Mucosa of descending colon (tissue), 3 donors: ENCODE measurements at regions not wholly inside any gene's neighbourhood (a gene's known extent, or its start where the extent isn't known, plus 50 kb on each side); places are given as distances from the start of the nearest gene placed in this dataset.

Experiments
- ATAC-seq: fragments of 200-7000 bp; cut with Tn5 transposase; one replicate; pipeline ENCODE4 v1.9.1; 2020; ENCODE audit warnings: mild to moderate bottlenecking, moderate library complexity
- DNase-seq, 3 donors: peaks; one replicate each; pipeline ENCODE4 v3.0.0-alpha.2; 2020
- H3K36me3 ChIP-seq: fragments of 200-600 bp; one replicate; pipeline ENCODE4 v1.8.0; 2021; ENCODE audit warnings: low read depth, mild to moderate bottlenecking
- H3K4me1 ChIP-seq: fragments of 200-600 bp; one replicate; pipeline ENCODE4 v1.8.0; 2021; ENCODE audit warnings: low read depth, mild to moderate bottlenecking
- H3K4me3 ChIP-seq: fragments of 200-600 bp; one replicate; pipeline ENCODE4 v1.8.0; 2021; ENCODE audit warnings: mild to moderate bottlenecking
- H3K9me3 ChIP-seq: fragments of 200-600 bp; one replicate; pipeline ENCODE4 v1.8.0; 2021; ENCODE audit warnings: mild to moderate bottlenecking
- CTCF ChIP-seq: fragments of 200-600 bp; IDR thresholded peaks from one replicate; pipeline ENCODE4 v1.8.0; 2022; ENCODE audit warnings: antibody characterized with exemption, mild to moderate bottlenecking
- intact Hi-C, 2 donors: fragments of 100-400 bp; cut with DNase I in 1 of 2; cut with micrococcal nuclease in 1 of 2; formaldehyde crosslinking; loops; one replicate each; pipeline versions ENCODE4 v1.11.0 to v1.11.1; 2022; cut with DNase I, micrococcal nuclease
- donor health status: DM: no; HTN: no; CAD: no; lungs with moderate emphysema.
- donor health status: DM: no; HTN: no; CAD: no.
- donor health status: DM: no; HTN: yes; CAD: no.

- DNase-seq: no peak
- H3K36me3 ChIP-seq: no peaks in the 10 kb centered on the region
- H3K4me1 ChIP-seq: no peaks in the 10 kb centered on the region
- intact Hi-C loops: no loop called here
- H3K9me3 ChIP-seq: no peaks in the 10 kb centered on the region
- H3K4me3 ChIP-seq: no peak overlapping the region
- ATAC-seq: no peak
- no peak for TF ChIP-seq CTCF
Observed at GRCh38 chr7:121521711-121522400, 125.7 kb upstream of the FAM3C start.

GRCh38 chr7:121520911-121521310 lies 124.8 kb upstream of the FAM3C start:
- DNase-seq (no peak), ATAC-seq (no peak)
- Histone ChIP-seq H3K36me3 (no peaks in the 10 kb centered on the region), H3K4me3 (no peak overlapping the region), H3K4me1 (no peaks in the 10 kb centered on the region), H3K9me3 (no peaks in the 10 kb centered on the region)
- no peak for TF ChIP-seq CTCF
- intact Hi-C loops: no loop called here

- Histone ChIP-seq H3K4me1 (no peaks in the 10 kb centered on the region), H3K4me3 (no peak overlapping the region), H3K36me3 (no peaks in the 10 kb centered on the region), H3K9me3 (no peaks in the 10 kb centered on the region)
- intact Hi-C loops: no loop called here
- DNase-seq: no peak
- no peak for TF ChIP-seq CTCF
- no peak for ATAC-seq
Observed at GRCh38 chr7:121519548-121520521, 123.7 kb upstream of the FAM3C start.

- Histone ChIP-seq H3K36me3 (no peaks in the 10 kb centered on the region), H3K4me1 (no peaks in the 10 kb centered on the region), H3K4me3 (no peak overlapping the region), H3K9me3 (no peaks in the 10 kb centered on the region)
- intact Hi-C loops: no loop called here
- no peak for DNase-seq
- ATAC-seq: no peak
- TF ChIP-seq CTCF: no peak
Observed at GRCh38 chr7:121517591-121517990, 121.5 kb upstream of the FAM3C start.

- no peak for DNase-seq
- intact Hi-C loops: no loop called here
- no peaks in the 10 kb centered on the region for H3K9me3 ChIP-seq
- H3K36me3 ChIP-seq: no peaks in the 10 kb centered on the region
- TF ChIP-seq CTCF: no peak
- H3K4me1 ChIP-seq: no peaks in the 10 kb centered on the region
- no peak overlapping the region for H3K4me3 ChIP-seq
- ATAC-seq: no peak
Observed at GRCh38 chr7:121516821-121517220, 120.7 kb upstream of the FAM3C start.
